ENCODE measurements at regions not wholly inside any gene's neighbourhood (a gene's known extent, or its start where the extent isn't known, plus 50 kb on each side); places are given as distances from the start of the nearest gene placed in this dataset.

- TF ChIP-seq POLR2A (IDR thresholded peaks at IDR 0.05) (no peak), CTCF (IDR thresholded peaks at IDR 0.05) (no peak), POLR2AphosphoS5 (IDR thresholded peaks at IDR 0.05) (no peak)
These were observed 85.7 kb upstream of the UBE2E1 start for GRCh38 chr3:23720059-23720458.

Data from breast epithelium (tissue), 3 donors.